ENCODE measurements at regions not wholly inside any gene's neighbourhood (a gene's known extent, or its start where the extent isn't known, plus 50 kb on each side); places are given as distances from the start of the nearest gene placed in this dataset.

DNA sequence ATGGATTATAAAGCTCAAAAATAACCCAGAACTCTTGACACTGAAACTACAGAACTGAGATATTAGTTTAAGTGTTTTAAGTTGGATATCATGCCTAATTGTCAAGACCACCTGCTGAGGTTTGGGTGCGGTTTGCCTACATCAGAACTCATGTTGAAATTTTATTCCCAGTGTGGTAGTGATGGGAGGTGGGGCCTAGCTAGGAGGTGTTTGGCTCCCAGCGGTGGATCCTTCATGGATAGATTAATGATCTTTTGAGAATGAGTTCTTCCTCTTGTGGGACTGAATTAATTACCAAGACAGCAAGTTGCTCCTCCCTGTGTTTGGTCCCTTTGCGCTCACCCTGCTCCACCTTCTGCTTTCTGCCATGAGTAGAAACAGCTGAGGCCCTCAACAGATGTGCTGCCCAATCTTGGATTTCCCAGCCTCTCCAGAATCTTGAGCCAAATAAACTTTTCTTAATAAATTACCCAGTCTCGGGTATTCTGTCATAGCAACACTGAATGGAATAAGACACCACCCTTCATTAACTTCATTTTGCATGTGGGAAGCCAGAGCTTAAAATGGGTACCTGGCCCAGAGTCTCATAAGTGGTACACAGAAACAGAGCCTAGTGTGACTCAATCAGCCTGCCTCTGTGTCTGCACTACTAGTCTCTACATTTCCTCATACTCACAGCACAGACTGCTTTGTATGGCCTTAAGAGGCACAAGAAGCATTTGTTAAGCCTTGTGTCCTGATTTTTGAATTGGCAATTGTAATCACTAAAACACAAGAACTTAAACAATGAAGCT is 158.4 kb downstream of the IBTK start:
- no peaks in the 10 kb centered on the region for H3K4me1 ChIP-seq (ENCODE audit: control insufficient read depth in 4 of 4, insufficient read depth in 4 of 4, low read length in 3 of 4)
- WGBS = 89% methylated on average over 4 of the region's 4 CpGs
- no peak overlapping the region for H3K27ac ChIP-seq (ENCODE audit: low read depth in 1 of 2, low read length in 2 of 2)
- no peaks in the 10 kb centered on the region for H3K27me3 ChIP-seq (ENCODE audit: control insufficient read depth in 4 of 4, insufficient read depth in 4 of 4, low read length in 3 of 4)
- H3K9me3 ChIP-seq (ENCODE audit: control insufficient read depth in 4 of 4, low read length in 3 of 4) = no peaks in the 10 kb centered on the region
- no peaks in the 10 kb centered on the region for H3K36me3 ChIP-seq (ENCODE audit: control insufficient read depth in 4 of 4, insufficient read depth in 3 of 4, low read depth in 1 of 4, low read length in 3 of 4)
- DNase-seq (ENCODE audit: low spot score) = no peak
- H3K4me3 ChIP-seq (ENCODE audit: low read depth in 1 of 3, low read length in 3 of 3) = no peak overlapping the region
- TF ChIP-seq NR2F2 (IDR thresholded peaks at IDR 0.05) (no peak), RXRA (IDR thresholded peaks at IDR 0.05) (no peak), FOXA1 (IDR thresholded peaks at IDR 0.05) (no peak), HNF4G (IDR thresholded peaks at IDR 0.05) (no peak), SP1 (IDR thresholded peaks at IDR 0.05) (no peak)
- TF ChIP-seq, protein P1, sequence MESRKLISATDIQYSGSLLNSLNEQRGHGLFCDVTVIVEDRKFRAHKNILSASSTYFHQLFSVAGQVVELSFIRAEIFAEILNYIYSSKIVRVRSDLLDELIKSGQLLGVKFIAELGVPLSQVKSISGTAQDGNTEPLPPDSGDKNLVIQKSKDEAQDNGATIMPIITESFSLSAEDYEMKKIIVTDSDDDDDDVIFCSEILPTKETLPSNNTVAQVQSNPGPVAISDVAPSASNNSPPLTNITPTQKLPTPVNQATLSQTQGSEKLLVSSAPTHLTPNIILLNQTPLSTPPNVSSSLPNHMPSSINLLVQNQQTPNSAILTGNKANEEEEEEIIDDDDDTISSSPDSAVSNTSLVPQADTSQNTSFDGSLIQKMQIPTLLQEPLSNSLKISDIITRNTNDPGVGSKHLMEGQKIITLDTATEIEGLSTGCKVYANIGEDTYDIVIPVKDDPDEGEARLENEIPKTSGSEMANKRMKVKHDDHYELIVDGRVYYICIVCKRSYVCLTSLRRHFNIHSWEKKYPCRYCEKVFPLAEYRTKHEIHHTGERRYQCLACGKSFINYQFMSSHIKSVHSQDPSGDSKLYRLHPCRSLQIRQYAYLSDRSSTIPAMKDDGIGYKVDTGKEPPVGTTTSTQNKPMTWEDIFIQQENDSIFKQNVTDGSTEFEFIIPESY (IDR thresholded peaks at IDR 0.05) = no peak
- H3K9ac ChIP-seq (ENCODE audit: low read depth in 1 of 2, low read length in 2 of 2) = no peak overlapping the region

DNA sequence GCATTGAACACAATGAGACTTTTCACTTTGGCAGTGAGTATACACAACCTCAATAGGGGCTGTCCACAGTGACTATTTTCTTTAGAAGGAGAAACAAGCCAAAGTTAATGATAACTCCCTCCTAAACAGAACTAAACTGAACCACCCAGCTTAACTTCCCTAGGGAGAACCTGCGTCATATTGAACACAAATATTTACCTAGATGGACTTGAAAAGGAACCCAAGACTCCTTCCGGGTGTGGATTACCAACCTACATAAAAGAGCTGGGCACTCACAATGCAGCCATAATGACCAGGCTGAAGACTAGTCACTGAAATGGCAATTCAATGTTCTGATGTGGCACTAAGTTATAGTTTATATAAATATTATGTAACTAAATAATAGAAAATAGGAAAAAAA is 160.6 kb downstream of the IBTK start:
- Histone ChIP-seq H3K27ac (ENCODE audit: low read depth in 1 of 2, low read length in 2 of 2) (no peak overlapping the region), H3K27me3 (ENCODE audit: control insufficient read depth in 4 of 4, insufficient read depth in 4 of 4, low read length in 3 of 4) (no peaks in the 10 kb centered on the region), H3K9me3 (ENCODE audit: control insufficient read depth in 4 of 4, low read length in 3 of 4) (no peaks in the 10 kb centered on the region), H3K4me1 (ENCODE audit: control insufficient read depth in 4 of 4, insufficient read depth in 4 of 4, low read length in 3 of 4) (no peaks in the 10 kb centered on the region), H3K9ac (ENCODE audit: low read depth in 1 of 2, low read length in 2 of 2) (no peak overlapping the region), H3K4me3 (ENCODE audit: low read depth in 1 of 3, low read length in 3 of 3) (no peak overlapping the region), H3K36me3 (ENCODE audit: control insufficient read depth in 4 of 4, insufficient read depth in 3 of 4, low read depth in 1 of 4, low read length in 3 of 4) (no peaks in the 10 kb centered on the region)
- DNase-seq (ENCODE audit: low spot score) = no peak
- 37% methylated on average over 2 of the region's 2 CpGs for WGBS
- TF ChIP-seq, protein P2, sequence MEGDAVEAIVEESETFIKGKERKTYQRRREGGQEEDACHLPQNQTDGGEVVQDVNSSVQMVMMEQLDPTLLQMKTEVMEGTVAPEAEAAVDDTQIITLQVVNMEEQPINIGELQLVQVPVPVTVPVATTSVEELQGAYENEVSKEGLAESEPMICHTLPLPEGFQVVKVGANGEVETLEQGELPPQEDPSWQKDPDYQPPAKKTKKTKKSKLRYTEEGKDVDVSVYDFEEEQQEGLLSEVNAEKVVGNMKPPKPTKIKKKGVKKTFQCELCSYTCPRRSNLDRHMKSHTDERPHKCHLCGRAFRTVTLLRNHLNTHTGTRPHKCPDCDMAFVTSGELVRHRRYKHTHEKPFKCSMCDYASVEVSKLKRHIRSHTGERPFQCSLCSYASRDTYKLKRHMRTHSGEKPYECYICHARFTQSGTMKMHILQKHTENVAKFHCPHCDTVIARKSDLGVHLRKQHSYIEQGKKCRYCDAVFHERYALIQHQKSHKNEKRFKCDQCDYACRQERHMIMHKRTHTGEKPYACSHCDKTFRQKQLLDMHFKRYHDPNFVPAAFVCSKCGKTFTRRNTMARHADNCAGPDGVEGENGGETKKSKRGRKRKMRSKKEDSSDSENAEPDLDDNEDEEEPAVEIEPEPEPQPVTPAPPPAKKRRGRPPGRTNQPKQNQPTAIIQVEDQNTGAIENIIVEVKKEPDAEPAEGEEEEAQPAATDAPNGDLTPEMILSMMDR (IDR thresholded peaks at IDR 0.05; ENCODE audit: low read depth, low read length, missing input control) = no peak
- TF ChIP-seq TAF1 (conservative IDR thresholded peaks at IDR 0.05) (no peak), NR2F2 (IDR thresholded peaks at IDR 0.05) (no peak), HNF4A (conservative IDR thresholded peaks at IDR 0.05) (no peak), RXRA (IDR thresholded peaks at IDR 0.05) (no peak), FOXA1 (IDR thresholded peaks at IDR 0.05) (no peak), FOXA2 (IDR thresholded peaks at IDR 0.05) (no peak), RAD21 (IDR thresholded peaks at IDR 0.05) (no peak), HNF4G (IDR thresholded peaks at IDR 0.05) (no peak), SP1 (IDR thresholded peaks at IDR 0.05) (no peak), EGR1 (IDR thresholded peaks at IDR 0.05; ENCODE audit: low read depth in 2 of 2) (no peak), GABPA (IDR thresholded peaks at IDR 0.05 in 1 of 2, conservative IDR thresholded peaks at IDR 0.05 in 1 of 2) (no peak), YY1 (IDR thresholded peaks at IDR 0.05) (no peak), JUND (IDR thresholded peaks at IDR 0.05) (no peak)
- TF ChIP-seq, protein P1 (IDR thresholded peaks at IDR 0.05) = no peak
- TF ChIP-seq, protein P3, sequence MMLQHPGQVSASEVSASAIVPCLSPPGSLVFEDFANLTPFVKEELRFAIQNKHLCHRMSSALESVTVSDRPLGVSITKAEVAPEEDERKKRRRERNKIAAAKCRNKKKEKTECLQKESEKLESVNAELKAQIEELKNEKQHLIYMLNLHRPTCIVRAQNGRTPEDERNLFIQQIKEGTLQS (IDR thresholded peaks at IDR 0.05) = no peak
- TF ChIP-seq, protein P4, sequence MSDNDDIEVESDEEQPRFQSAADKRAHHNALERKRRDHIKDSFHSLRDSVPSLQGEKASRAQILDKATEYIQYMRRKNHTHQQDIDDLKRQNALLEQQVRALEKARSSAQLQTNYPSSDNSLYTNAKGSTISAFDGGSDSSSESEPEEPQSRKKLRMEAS (IDR thresholded peaks at IDR 0.05) = no peak
- TF ChIP-seq, protein P5, sequence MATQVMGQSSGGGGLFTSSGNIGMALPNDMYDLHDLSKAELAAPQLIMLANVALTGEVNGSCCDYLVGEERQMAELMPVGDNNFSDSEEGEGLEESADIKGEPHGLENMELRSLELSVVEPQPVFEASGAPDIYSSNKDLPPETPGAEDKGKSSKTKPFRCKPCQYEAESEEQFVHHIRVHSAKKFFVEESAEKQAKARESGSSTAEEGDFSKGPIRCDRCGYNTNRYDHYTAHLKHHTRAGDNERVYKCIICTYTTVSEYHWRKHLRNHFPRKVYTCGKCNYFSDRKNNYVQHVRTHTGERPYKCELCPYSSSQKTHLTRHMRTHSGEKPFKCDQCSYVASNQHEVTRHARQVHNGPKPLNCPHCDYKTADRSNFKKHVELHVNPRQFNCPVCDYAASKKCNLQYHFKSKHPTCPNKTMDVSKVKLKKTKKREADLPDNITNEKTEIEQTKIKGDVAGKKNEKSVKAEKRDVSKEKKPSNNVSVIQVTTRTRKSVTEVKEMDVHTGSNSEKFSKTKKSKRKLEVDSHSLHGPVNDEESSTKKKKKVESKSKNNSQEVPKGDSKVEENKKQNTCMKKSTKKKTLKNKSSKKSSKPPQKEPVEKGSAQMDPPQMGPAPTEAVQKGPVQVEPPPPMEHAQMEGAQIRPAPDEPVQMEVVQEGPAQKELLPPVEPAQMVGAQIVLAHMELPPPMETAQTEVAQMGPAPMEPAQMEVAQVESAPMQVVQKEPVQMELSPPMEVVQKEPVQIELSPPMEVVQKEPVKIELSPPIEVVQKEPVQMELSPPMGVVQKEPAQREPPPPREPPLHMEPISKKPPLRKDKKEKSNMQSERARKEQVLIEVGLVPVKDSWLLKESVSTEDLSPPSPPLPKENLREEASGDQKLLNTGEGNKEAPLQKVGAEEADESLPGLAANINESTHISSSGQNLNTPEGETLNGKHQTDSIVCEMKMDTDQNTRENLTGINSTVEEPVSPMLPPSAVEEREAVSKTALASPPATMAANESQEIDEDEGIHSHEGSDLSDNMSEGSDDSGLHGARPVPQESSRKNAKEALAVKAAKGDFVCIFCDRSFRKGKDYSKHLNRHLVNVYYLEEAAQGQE (IDR thresholded peaks at IDR 0.05) = no peak

Measured in liver (tissue), 8 donors.